PC-9 (cell line): ENCODE measurements at regions not wholly inside any gene's neighbourhood (a gene's known extent, or its start where the extent isn't known, plus 50 kb on each side); places are given as distances from the start of the nearest gene placed in this dataset.

ENCODE experiments used
- BruUV-seq: library from RNA; stranded (reverse); fragments of 400-500 nt; replicated peaks from 2 replicates; lab custom pipeline; 2021; lab: Mats Ljungman, UMichigan
- CTCF ChIA-PET: fragments of 300-600 bp; sonication (Branson Sonifier 250); formaldehyde crosslinking; loops from one replicate; lab custom pipeline; 2022; ENCODE audit warnings: antibody characterized with exemption; lab: Charles Lee
- POLR2A ChIA-PET: fragments of 300-600 bp; sonication (Branson Sonifier 250); formaldehyde crosslinking; loops from one replicate; lab custom pipeline; 2022; ENCODE audit warnings: antibody characterized with exemption; ENCODE audit not compliant: unreplicated experiment; lab: Charles Lee
- DNase-seq, 2 experiments: peaks; one replicate each; pipeline versions ENCODE4 v3.0.0 to v3.0.0-alpha.2; 2015 to 2022; ENCODE audit warnings: mixed read lengths in 1 of 2
- H2AFZ ChIP-seq: fragments of 200-600 bp; sonication (generic); 2 replicates; pipeline ENCODE4 v1.8.1; 2017; ENCODE audit warnings: antibody characterized with exemption
- H3F3A ChIP-seq: fragments of 200-600 bp; sonication (generic); 2 replicates; pipeline ENCODE4 v1.8.1; 2017; ENCODE audit warnings: antibody characterized with exemption, mild to moderate bottlenecking, low read depth; ENCODE audit not compliant: insufficient read depth
- H3K27ac ChIP-seq: fragments of 200-600 bp; sonication (generic); 2 replicates; pipeline ENCODE4 v1.6.1; 2016; ENCODE audit warnings: mixed run types
- H3K27me3 ChIP-seq: fragments of 200-600 bp; sonication (generic); 2 replicates; pipeline ENCODE4 v1.6.1; 2016; ENCODE audit warnings: low read depth, mixed run types; ENCODE audit not compliant: insufficient read depth
- H3K36me3 ChIP-seq: fragments of 200-600 bp; sonication (generic); 2 replicates; pipeline ENCODE4 v1.6.1; 2016; ENCODE audit warnings: low read depth, mixed run types
- H3K4me1 ChIP-seq: fragments of 200-600 bp; sonication (generic); replicated peaks from 2 replicates; pipeline ENCODE4 v1.6.1; 2016; ENCODE audit warnings: mixed run types; ENCODE audit not compliant: insufficient read depth
- H3K4me2 ChIP-seq: fragments of 200-600 bp; sonication (generic); 2 replicates; pipeline ENCODE4 v1.6.1; 2017; ENCODE audit warnings: mixed run types
- H3K4me3 ChIP-seq: fragments of 200-600 bp; sonication (generic); 2 replicates; pipeline ENCODE4 v1.6.1; 2016; ENCODE audit warnings: mixed run types
- H3K79me2 ChIP-seq: fragments of 200-600 bp; sonication (generic); 2 replicates; pipeline ENCODE4 v1.6.1; 2017; ENCODE audit warnings: low read depth, mixed run types
- H3K9me2 ChIP-seq: fragments of 200-600 bp; sonication (generic); 2 replicates; pipeline ENCODE4 v1.8.1; 2017; ENCODE audit warnings: mild to moderate bottlenecking; ENCODE audit not compliant: insufficient read depth
- H3K9me3 ChIP-seq: fragments of 200-600 bp; sonication (generic); 2 replicates; pipeline ENCODE4 v1.8.1; 2016; ENCODE audit warnings: low read depth; ENCODE audit not compliant: insufficient read depth
- H4K20me1 ChIP-seq: fragments of 200-600 bp; sonication (generic); 2 replicates; pipeline ENCODE4 v1.8.1; 2017; ENCODE audit not compliant: insufficient read depth
- CTCF ChIP-seq: fragments of 200-600 bp; sonication (generic); conservative IDR thresholded peaks from 2 replicates; pipeline ENCODE4 v1.6.1; 2017; ENCODE audit warnings: mixed run types, antibody characterized with exemption, mild to moderate bottlenecking, moderate library complexity
- EZH2 ChIP-seq: fragments of 200-600 bp; sonication (generic); IDR thresholded peaks from 2 replicates; pipeline ENCODE4 v1.8.0; 2017; ENCODE audit warnings: antibody characterized with exemption, low read depth
- intact Hi-C: fragments of 100-400 bp; cut with micrococcal nuclease; formaldehyde crosslinking; loops from one replicate; pipeline ENCODE4 v1.10.0; 2022; ENCODE audit not compliant: unreplicated experiment

GRCh38 chr20:57117296-57117695, 149.1 kb downstream of the BMP7 start:
- Histone ChIP-seq H3K36me3 (no peaks in the 10 kb centered on the region), H3K4me2 (no peak overlapping the region), H4K20me1 (no peaks in the 10 kb centered on the region), H2AFZ (no peak overlapping the region), H3K27me3 (peaks cover 36% of the 10 kb centered on the region), H3K9me3 (no peaks in the 10 kb centered on the region), H3K9me2 (no peaks in the 10 kb centered on the region), H3K27ac (no peak overlapping the region), H3K4me3 (no peak overlapping the region), H3F3A (no peaks in the 10 kb centered on the region), H3K4me1 (no peaks in the 10 kb centered on the region), H3K79me2 (no peaks in the 10 kb centered on the region)
- intact Hi-C loops: no loop called here
- BruUV-seq: no TSS peak
- no peak for DNase-seq
- TF ChIP-seq CTCF: no peak
- TF ChIP-seq EZH2: no peak
- POLR2A ChIA-PET: no interaction called here
- CTCF ChIA-PET: no interaction called here

DNA sequence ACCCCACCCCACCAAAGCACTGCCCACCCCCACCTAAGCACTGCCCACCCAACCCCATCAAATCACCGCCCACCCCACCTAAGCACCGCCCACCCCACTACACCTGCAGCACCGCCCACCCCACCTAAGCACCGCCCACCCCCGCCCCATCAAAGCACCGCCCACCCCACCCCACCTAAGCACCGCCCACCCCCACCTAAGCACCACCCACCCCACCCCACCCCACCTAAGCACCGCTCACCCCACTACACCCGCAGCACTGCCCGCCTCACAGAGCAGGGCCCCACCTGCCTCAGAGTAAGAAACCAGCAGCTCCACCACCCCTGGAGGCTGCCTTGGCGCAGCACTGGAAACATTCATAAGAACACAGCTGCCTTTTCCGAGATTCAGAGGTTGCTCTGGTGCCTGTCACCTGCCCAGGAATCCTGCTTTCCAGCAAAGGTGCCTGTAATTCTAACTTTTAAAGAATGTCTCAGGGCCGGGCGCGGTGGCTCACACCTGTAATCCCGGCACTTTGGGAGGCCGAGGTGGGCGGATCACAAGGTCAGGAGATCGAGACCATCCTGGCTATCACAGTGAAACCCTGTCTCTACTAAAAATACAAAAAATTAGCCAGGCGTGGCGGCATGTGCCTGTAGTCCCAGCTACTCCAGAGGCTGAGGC, 148.2 kb downstream of the BMP7 start:
- ChIA-PET POLR2A (no interaction called here), CTCF (no interaction called here)
- no peak for DNase-seq
- Histone ChIP-seq H3K4me3 (no peak overlapping the region), H3K79me2 (no peaks in the 10 kb centered on the region), H4K20me1 (no peaks in the 10 kb centered on the region), H2AFZ (no peak overlapping the region), H3K9me3 (no peaks in the 10 kb centered on the region), H3K4me2 (no peak overlapping the region), H3F3A (no peaks in the 10 kb centered on the region), H3K4me1 (no peaks in the 10 kb centered on the region), H3K36me3 (no peaks in the 10 kb centered on the region), H3K27ac (no peak overlapping the region), H3K27me3 (peaks cover 39% of the 10 kb centered on the region), H3K9me2 (no peaks in the 10 kb centered on the region)
- no TSS peak for BruUV-seq
- intact Hi-C loops: no loop called here
- TF ChIP-seq CTCF: no peak
- no peak for TF ChIP-seq EZH2
